CD14-positive monocyte (primary cell): ENCODE measurements at regions not wholly inside any gene's neighbourhood (a gene's known extent, or its start where the extent isn't known, plus 50 kb on each side); places are given as distances from the start of the nearest gene placed in this dataset.

ENCODE experiments used
- DNase-seq, 3 donors: peaks; one replicate each; pipeline ENCODE4 v3.0.0-alpha.2; 2011 to 2022
- H2AFZ ChIP-seq: 2 replicates; pipeline ENCODE4 v1.6.0; 2012; ENCODE audit warnings: mild to moderate bottlenecking, low read depth, low read length, inconsistent platforms; ENCODE audit not compliant: insufficient read depth, poor library complexity, severe bottlenecking
- H3K27ac ChIP-seq, 2 donors: 1 replicate in 1 of 2; 2 replicates in 1 of 2; pipeline ENCODE4 v1.5.1; 2012 to 2013; ENCODE audit warnings: low read length in 2 of 2, control low read depth in 1 of 2, inconsistent platforms in 1 of 2, low read depth in 1 of 2, mild to moderate bottlenecking in 1 of 2
- H3K27me3 ChIP-seq, 2 donors: one replicate each; pipeline versions ENCODE4 v1.6.0 to v1.6.1; 2011 to 2013; ENCODE audit warnings: low read length in 2 of 2; ENCODE audit not compliant: control insufficient read depth in 2 of 2, insufficient read depth in 2 of 2
- H3K36me3 ChIP-seq, 2 donors: replicated peaks in 1 of 2; 1 replicate in 1 of 2; 2 replicates in 1 of 2; pipeline versions ENCODE4 v1.5.1 to v1.6.1; 2012 to 2013; ENCODE audit warnings: low read length in 2 of 2, control low read depth in 1 of 2, inconsistent platforms in 1 of 2, mild to moderate bottlenecking in 1 of 2; ENCODE audit not compliant: insufficient read depth in 2 of 2, control insufficient read depth in 1 of 2
- H3K4me1 ChIP-seq, 2 donors: 1 replicate in 1 of 2; 2 replicates in 1 of 2; pipeline versions ENCODE4 v1.5.1 to v1.6.1; 2012 to 2013; ENCODE audit warnings: low read length in 2 of 2, control low read depth in 1 of 2, inconsistent platforms in 1 of 2, mild to moderate bottlenecking in 1 of 2, moderate library complexity in 1 of 2; ENCODE audit not compliant: insufficient read depth in 2 of 2, control insufficient read depth in 1 of 2
- H3K4me2 ChIP-seq: replicated peaks from 2 replicates; pipeline ENCODE3; 2012; ENCODE audit warnings: low read length, moderate library complexity, mild to moderate bottlenecking; ENCODE audit not compliant: poor library complexity, severe bottlenecking; ENCODE audit errors: extremely low read depth
- H3K4me3 ChIP-seq, 3 experiments: fragments of 200-600 bp in 1 of 3; sonication (generic) in 1 of 3; replicated peaks in 1 of 3; 1 replicate in 2 of 3; 2 replicates in 1 of 3; pipeline ENCODE4 v1.5.1; 2011 to 2013; ENCODE audit warnings: low read length in 3 of 3, mild to moderate bottlenecking in 3 of 3, control low read depth in 2 of 3, low read depth in 2 of 3, inconsistent platforms in 1 of 3, moderate library complexity in 1 of 3
- H3K79me2 ChIP-seq: 2 replicates; pipeline ENCODE4 v1.6.0; 2012; ENCODE audit warnings: mild to moderate bottlenecking, control low read depth, inconsistent platforms, low read length, moderate library complexity; ENCODE audit not compliant: insufficient read depth
- H3K9ac ChIP-seq: 2 replicates; pipeline ENCODE4 v1.6.0; 2017; ENCODE audit warnings: low read length, mild to moderate bottlenecking; ENCODE audit not compliant: insufficient read depth, poor library complexity, severe bottlenecking
- H3K9me3 ChIP-seq, 2 donors: replicated peaks in 1 of 2; 1 replicate in 1 of 2; 2 replicates in 1 of 2; pipeline versions ENCODE4 v1.5.1 to v1.6.1; 2012 to 2013; ENCODE audit warnings: low read length in 2 of 2, control low read depth in 1 of 2; ENCODE audit not compliant: control insufficient read depth in 1 of 2, insufficient read depth in 1 of 2
- H4K20me1 ChIP-seq: 2 replicates; pipeline ENCODE4 v1.6.0; 2012; ENCODE audit warnings: mild to moderate bottlenecking, low read length, control low read depth, moderate library complexity; ENCODE audit not compliant: insufficient read depth
- H3K27ac Mint-ChIP-seq, 7 donors: one replicate each; pipeline ENCODE4 v1.8.0; 2020; ENCODE audit warnings: mild to moderate bottlenecking in 7 of 7, mixed read lengths in 7 of 7, moderate library complexity in 6 of 7, inconsistent platforms in 2 of 7
- H3K27me3 Mint-ChIP-seq, 3 donors: one replicate each; pipeline ENCODE4 v1.8.0; 2021 to 2022; ENCODE audit warnings: low read depth in 3 of 3, mild to moderate bottlenecking in 3 of 3, mixed read lengths in 3 of 3, moderate library complexity in 3 of 3, inconsistent platforms in 1 of 3
- H3K36me3 Mint-ChIP-seq, 2 donors: one replicate each; pipeline ENCODE4 v1.8.0; 2020; ENCODE audit warnings: mixed read lengths in 2 of 2, inconsistent platforms in 1 of 2, mild to moderate bottlenecking in 1 of 2
- H3K4me1 Mint-ChIP-seq: one replicate; pipeline ENCODE4 v1.8.0; 2020; ENCODE audit warnings: mild to moderate bottlenecking, mixed read lengths
- H3K4me3 Mint-ChIP-seq, 2 donors: one replicate each; pipeline ENCODE4 v1.8.0; 2020; ENCODE audit warnings: mild to moderate bottlenecking in 2 of 2, mixed read lengths in 2 of 2, moderate library complexity in 1 of 2
- H3K9me3 Mint-ChIP-seq, 7 donors: one replicate each; pipeline ENCODE4 v1.8.0; 2020 to 2022; ENCODE audit warnings: mixed read lengths in 7 of 7, mild to moderate bottlenecking in 6 of 7, moderate library complexity in 6 of 7, inconsistent platforms in 2 of 7
- WGBS: methylation state at CpG from one replicate; pipeline ENCODE4 v1.1.5; 2013; ENCODE audit warnings: missing lambda C conversion rate; ENCODE audit not compliant: insufficient coverage; 5-methylcytosine and 5-hydroxymethylcytosine counted together
- intact Hi-C, 2 donors: fragments of 100-400 bp; cut with micrococcal nuclease; formaldehyde crosslinking; loops; one replicate each; pipeline versions ENCODE4 v1.15.0 to v1.15.1; 2023
- TF ChIP-seq, protein P1 (sequence below): fragments of 200-600 bp; IDR thresholded peaks from one replicate; pipeline ENCODE4 v1.8.0; 2022; ENCODE audit warnings: antibody characterized with exemption, mild to moderate bottlenecking

DNA sequence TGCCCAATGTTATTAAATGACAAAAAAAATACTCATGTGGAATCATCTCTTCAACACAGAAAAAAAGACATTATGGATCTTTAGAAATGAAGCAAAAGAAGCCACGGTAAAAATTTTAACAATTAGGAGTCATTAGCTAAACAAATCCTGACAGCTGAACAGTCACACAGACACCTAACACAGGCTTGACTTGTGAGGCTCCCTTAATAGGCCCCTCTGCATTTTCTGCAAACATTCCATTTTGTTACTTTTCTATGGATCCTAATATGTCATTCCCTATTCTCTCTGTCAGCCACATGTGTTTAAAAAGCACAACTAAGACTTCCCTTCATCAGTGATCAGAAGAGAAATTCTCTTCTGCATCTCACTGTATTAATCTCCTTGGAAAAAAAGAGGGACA, 1331.5 kb downstream of the CDH8 start:
- no peaks in the 10 kb centered on the region for H3K36me3 ChIP-seq
- no CpG with 5 or more reads among the region's 1 CpG for WGBS

DNA sequence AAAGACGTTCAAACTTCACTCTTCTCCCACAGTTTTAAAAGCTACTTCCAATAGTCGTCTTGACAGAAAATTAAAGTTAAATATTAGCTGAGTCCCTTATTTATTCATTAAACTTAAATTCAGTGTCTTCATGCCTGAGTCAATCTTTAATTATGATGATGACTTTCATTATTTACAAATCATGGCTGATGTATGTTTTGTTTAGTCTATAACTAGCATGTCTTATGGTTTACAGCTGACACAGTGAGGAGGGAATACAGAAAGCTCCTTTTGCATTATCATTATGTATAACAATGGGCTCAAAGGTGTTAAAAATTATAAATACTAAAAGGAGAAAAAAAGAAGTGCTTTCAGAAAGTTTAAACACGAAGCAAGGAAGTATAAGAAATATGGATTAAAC, 1333.1 kb downstream of the CDH8 start:
- TF ChIP-seq, protein P1, sequence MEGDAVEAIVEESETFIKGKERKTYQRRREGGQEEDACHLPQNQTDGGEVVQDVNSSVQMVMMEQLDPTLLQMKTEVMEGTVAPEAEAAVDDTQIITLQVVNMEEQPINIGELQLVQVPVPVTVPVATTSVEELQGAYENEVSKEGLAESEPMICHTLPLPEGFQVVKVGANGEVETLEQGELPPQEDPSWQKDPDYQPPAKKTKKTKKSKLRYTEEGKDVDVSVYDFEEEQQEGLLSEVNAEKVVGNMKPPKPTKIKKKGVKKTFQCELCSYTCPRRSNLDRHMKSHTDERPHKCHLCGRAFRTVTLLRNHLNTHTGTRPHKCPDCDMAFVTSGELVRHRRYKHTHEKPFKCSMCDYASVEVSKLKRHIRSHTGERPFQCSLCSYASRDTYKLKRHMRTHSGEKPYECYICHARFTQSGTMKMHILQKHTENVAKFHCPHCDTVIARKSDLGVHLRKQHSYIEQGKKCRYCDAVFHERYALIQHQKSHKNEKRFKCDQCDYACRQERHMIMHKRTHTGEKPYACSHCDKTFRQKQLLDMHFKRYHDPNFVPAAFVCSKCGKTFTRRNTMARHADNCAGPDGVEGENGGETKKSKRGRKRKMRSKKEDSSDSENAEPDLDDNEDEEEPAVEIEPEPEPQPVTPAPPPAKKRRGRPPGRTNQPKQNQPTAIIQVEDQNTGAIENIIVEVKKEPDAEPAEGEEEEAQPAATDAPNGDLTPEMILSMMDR, result no peak
- no peaks in the 10 kb centered on the region for H4K20me1 ChIP-seq
- Mint-ChIP-seq H3K4me3 (no peak overlapping the region), H3K9me3 (peaks cover 0 to 3% (median 0%) of the 10 kb centered on the region in 7 donors), H3K4me1 (no peaks in the 10 kb centered on the region), H3K27me3 (no peaks in the 10 kb centered on the region), H3K36me3 (no peaks in the 10 kb centered on the region), H3K27ac (no peak overlapping the region)
- H3K9ac ChIP-seq, result no peak overlapping the region
- H3K79me2 ChIP-seq, result no peaks in the 10 kb centered on the region
- H3K4me3 ChIP-seq, result no peak overlapping the region
- H2AFZ ChIP-seq, result no peak overlapping the region
- H3K4me1 ChIP-seq, result no peaks in the 10 kb centered on the region
- no peaks in the 10 kb centered on the region for H3K27me3 ChIP-seq
- H3K27ac ChIP-seq, result no peak overlapping the region
- intact Hi-C loops, result no loop called here
- DNase-seq, result no peak
- no CpG with 5 or more reads among the region's 3 CpGs for WGBS
- no peaks in the 10 kb centered on the region for H3K9me3 ChIP-seq
- H3K36me3 ChIP-seq, result no peaks in the 10 kb centered on the region
- H3K4me2 ChIP-seq, result no peak overlapping the region

More for the DNA sequence above, 1331.5 kb downstream of the CDH8 start:
- H3K79me2 ChIP-seq, result no peaks in the 10 kb centered on the region
- DNase-seq, result no peak
- Mint-ChIP-seq H3K4me3 (no peak overlapping the region), H3K27me3 (no peaks in the 10 kb centered on the region), H3K9me3 (peaks cover 0 to 3% (median 0%) of the 10 kb centered on the region in 7 donors), H3K27ac (no peak overlapping the region), H3K36me3 (no peaks in the 10 kb centered on the region), H3K4me1 (no peaks in the 10 kb centered on the region)
- intact Hi-C loops, result no loop called here
- H4K20me1 ChIP-seq, result no peaks in the 10 kb centered on the region
- TF ChIP-seq, protein P1, result no peak
- no peak overlapping the region for H3K27ac ChIP-seq
- H2AFZ ChIP-seq, result no peak overlapping the region
- H3K9me3 ChIP-seq, result no peaks in the 10 kb centered on the region
- H3K4me1 ChIP-seq, result no peaks in the 10 kb centered on the region
- H3K4me2 ChIP-seq, result no peak overlapping the region
- no peak overlapping the region for H3K9ac ChIP-seq
- no peak overlapping the region for H3K4me3 ChIP-seq
- H3K27me3 ChIP-seq, result no peaks in the 10 kb centered on the region
